ENCODE measurements at regions not wholly inside any gene's neighbourhood (a gene's known extent, or its start where the extent isn't known, plus 50 kb on each side); places are given as distances from the start of the nearest gene placed in this dataset.
"Not testable (repeated sequence)": the region's sequence is repeated elsewhere in the genome, so short reads cannot be mapped to it uniquely, and the experiment has no call there.

GRCh38 chr2:56018267-56018666 is 94.7 kb upstream of the EFEMP1 start:
- intact Hi-C loops (cut with micrococcal nuclease): no loop called here

- intact Hi-C loops (cut with micrococcal nuclease): no loop called here
Observed at GRCh38 chr2:56021136-56021474, 97.5 kb upstream of the EFEMP1 start.

GRCh38 chr2:56021579-56021978 is 98.0 kb upstream of the EFEMP1 start:
- intact Hi-C loops (cut with micrococcal nuclease): no loop called here

GRCh38 chr2:56025469-56026193 is 102.0 kb upstream of the EFEMP1 start:
- intact Hi-C loops (cut with micrococcal nuclease): no loop called here

GRCh38 chr2:56026828-56027227 is 103.2 kb upstream of the EFEMP1 start:
- intact Hi-C loops (cut with micrococcal nuclease): no loop called here

- intact Hi-C loops (cut with micrococcal nuclease): no loop called here
Observed at GRCh38 chr2:56030062-56030461, 106.5 kb upstream of the EFEMP1 start.

DNA sequence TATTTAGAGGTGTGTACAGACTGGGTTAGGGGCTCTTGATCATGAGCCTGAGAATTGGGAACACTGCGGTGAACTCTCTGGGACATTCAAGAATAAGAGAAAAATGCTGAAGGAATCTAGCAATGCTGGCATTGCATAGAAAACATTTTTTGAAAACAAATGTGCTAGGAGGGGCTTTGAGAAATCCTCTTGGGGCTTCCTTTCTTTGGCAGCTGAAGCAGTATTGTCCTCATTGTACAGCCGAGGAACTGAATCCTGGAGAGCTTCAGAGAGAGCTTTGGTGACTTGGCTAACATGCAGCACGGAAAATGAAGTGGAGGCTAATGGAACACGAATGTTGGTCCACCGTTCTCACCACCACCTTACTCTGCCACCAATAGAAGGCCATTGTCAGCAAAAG is 107.3 kb upstream of the EFEMP1 start:
- intact Hi-C loops (cut with micrococcal nuclease): no loop called here

DNA sequence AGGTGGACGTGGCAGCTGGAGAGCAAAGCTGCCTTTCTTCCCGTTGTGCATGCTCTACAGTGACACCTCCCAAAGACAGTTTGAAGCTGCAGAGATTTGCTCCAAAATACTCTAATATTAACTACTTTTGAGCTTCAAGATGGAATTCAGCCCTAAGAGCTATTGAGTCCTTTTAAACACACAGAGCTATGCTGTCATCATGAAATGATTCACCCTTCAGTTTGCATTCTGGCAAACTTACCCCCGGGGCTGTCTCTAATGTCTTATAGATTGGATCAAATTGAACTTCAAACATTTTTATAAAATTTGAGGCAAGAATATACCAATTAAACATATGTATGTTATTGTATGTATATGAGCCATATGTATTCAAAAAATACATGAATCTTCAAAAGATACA is 110.7 kb upstream of the EFEMP1 start:
- intact Hi-C loops (cut with micrococcal nuclease): no loop called here

GRCh38 chr2:56040189-56040588 is 116.6 kb upstream of the EFEMP1 start:
- intact Hi-C loops (cut with micrococcal nuclease): no loop called here

DNA sequence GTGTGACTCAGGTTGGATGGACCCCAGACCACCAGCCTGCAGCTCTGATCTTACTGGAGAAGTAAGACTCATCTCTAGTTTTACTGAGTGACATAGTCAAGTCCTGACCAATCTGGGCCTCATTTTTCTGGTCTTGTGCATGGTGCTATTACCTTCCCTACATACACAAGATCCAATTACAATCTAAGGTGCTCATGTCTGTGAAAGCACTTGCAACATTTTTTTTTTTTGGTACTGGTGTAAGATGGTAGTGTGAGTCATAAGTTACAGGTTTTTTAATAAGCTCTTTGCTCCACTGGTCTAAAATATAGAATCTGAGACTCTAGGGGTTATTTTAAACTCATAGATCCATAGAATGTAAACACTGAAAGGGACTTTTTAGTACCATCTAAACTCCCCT is 117.3 kb upstream of the EFEMP1 start:
- intact Hi-C loops (cut with micrococcal nuclease): no loop called here

- intact Hi-C loops (cut with micrococcal nuclease): no loop called here
Observed at GRCh38 chr2:56047136-56047535, 123.6 kb upstream of the EFEMP1 start.

GRCh38 chr2:56049233-56049845 is 125.8 kb upstream of the EFEMP1 start:
- intact Hi-C loops (cut with micrococcal nuclease): no loop called here

DNA sequence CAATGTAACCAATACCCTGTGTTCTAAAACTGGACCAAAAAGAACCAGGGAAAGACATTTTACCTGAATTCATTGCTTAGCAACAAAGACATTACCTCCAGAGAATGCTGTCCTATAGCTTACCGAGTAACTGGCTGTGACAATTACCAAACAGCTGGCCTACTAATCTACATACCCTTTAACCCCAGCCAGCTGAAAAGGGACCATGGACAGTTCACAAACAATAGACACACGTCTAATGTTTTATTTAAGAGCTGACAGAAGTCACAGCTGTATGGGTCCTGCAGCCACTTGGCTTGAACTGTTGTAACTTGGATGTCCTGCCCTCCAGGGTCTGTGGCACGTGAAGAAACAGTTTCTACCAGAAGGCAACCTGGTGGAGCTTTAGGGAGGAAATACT is 130.1 kb upstream of the EFEMP1 start:
- intact Hi-C loops (cut with micrococcal nuclease): no loop called here

DNA sequence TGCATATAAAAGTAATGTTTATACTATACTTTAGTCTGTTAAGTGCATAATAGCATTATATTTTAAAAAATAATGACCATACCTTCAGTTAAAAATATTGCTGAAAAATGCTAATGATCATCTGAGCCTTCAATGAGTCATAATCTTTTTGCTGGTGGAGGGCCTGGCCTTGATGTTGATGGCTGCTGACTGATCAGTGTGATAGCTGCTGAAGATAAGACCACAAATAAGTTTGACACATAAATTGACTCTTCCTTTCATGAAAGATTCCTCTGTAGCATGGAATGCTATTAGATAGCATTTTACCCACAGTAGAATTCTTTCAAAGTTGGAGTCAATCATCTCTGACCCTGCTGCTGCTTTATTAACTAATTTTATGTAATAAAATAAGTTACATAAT is 128.4 kb upstream of the CCDC85A start:
- intact Hi-C loops (cut with micrococcal nuclease): no loop called here

DNA sequence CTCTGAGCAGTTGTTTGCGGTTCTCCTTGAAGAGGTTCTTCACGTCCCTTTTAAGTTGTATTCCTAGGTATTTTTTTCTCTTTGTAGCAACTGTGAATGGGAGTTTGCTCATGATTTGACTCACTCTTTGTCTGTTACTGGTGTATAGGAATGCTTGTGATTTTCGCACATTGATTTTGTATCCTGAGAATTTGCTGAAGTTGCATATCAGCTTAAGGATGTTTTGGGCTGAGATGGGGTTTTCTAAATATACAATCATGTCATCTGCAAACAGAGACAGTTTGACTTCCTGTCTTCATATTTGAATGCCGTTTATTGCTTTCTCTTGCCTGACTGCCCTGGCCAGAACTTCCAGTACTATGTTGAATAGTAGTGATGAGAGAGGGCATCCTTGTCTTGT is 122.5 kb upstream of the CCDC85A start:
- intact Hi-C loops (cut with micrococcal nuclease): not testable (repeated sequence)

DNA sequence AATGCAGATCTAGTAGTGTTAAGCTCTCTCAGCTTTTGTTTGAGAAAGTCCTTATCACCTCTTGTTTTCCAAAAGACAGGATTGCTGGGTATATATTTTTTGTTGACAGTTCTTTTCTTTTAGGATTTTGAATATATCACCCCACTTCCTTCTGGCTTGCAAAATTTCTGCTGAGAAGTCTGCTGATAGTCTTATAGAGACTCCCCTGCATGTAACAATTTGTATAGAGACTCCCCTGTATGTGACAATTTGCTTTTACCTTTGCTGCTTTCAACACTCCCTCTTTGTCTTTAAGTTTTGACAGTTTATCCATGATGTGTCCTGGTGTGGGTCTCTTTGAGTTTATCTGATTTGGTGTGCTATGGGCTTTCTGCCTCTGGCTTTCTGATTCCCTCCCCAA is 115.0 kb upstream of the CCDC85A start:
- intact Hi-C loops (cut with micrococcal nuclease): no loop called here

GRCh38 chr2:56077359-56077915 is 106.4 kb upstream of the CCDC85A start:
- intact Hi-C loops (cut with micrococcal nuclease): no loop called here

- intact Hi-C loops (cut with micrococcal nuclease): no loop called here
Observed at GRCh38 chr2:56082665-56083064, 101.1 kb upstream of the CCDC85A start.

DNA sequence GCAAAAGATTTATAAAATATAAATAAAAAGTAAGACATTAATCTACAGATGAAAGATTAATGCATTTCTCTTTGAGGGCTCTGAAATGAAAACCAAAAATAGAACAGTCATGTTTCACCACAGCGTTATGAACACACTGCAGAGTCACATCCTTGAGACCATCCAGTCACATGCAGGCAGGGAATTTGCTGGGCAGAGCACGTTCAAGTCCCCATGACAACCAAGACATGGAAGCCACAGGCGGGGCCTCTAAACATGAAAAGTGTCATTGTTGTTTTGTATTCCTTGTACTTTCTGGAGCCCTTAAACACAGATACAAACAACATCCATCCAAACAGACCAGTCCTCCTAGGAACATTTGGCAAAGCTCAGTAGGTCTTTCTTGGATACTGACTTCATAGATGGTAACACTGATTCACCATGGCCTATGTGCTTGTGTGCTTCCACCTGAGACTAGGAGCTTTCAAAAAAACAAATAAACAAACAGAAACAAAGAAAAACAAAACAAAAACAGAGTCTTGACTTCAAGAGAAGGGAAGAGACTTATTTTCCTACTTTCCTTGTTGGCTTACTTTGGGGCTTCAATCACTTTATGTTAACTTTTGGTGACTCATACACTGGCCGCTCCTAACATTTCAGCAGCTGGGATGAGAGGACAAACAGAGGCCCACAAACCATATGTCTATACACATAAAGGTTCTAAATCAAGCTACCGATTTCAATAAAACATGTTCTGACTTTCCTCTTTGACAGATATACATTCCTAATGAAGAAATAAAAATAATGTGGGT is 99.5 kb upstream of the CCDC85A start:
- intact Hi-C loops (cut with micrococcal nuclease): no loop called here

DNA sequence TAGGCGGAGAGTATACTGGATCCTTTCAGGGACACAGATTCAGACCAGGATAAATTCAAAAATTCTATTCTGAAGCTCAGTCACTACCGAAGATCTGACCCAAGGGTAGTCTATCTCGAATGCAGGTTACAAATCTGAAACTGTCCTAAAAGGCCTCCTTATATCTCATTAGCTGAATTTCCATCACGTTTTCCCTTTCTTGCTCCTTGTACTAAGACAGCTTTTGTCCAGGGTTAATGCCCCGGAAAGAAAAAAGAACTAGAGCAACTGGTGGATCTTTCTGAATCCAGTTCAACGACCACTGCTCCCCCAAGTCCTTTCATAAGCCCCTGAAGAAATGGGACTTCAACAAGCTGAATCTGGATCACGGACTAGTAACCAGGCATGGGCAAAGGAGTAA is 97.5 kb upstream of the CCDC85A start:
- intact Hi-C loops (cut with micrococcal nuclease): no loop called here

DNA sequence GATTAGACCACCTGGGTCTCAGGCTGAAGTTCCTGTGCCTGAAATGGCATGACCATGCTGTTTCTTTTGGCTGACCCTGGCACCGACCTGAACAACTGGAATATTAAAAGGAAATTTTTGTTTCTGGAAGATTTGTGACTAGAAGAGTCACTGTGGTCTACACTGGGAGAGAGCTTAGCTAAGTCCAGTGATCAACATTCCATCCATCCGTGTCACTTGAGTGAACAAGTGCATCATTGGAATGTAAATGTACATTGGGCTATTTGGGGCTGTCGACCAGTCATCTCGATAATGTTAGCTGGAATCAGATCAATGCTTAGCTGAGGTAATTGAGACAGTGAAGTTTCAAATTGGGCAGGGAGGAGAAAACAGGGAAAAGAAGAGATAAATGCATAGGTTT is 95.4 kb upstream of the CCDC85A start:
- intact Hi-C loops (cut with micrococcal nuclease): no loop called here

- intact Hi-C loops (cut with micrococcal nuclease): no loop called here
Observed at GRCh38 chr2:56089931-56090330, 93.9 kb upstream of the CCDC85A start.
